ENCODE measurements at regions not wholly inside any gene's neighbourhood (a gene's known extent, or its start where the extent isn't known, plus 50 kb on each side); places are given as distances from the start of the nearest gene placed in this dataset.

GRCh38 chr2:7225848-7226247 is 308.6 kb downstream of the RNF144A start:
- no peak for DNase-seq

GRCh38 chr2:7226501-7226900 is 309.3 kb downstream of the RNF144A start:
- DNase-seq: no peak

- DNase-seq: no peak
Measured at GRCh38 chr2:7233126-7233525, 315.9 kb downstream of the RNF144A start.

- no peak for DNase-seq
Measured at GRCh38 chr2:7237466-7237865, 320.3 kb downstream of the RNF144A start.

GRCh38 chr2:7239078-7239477 is 321.9 kb downstream of the RNF144A start:
- no peak for DNase-seq

GRCh38 chr2:7241041-7241745 is 324.0 kb downstream of the RNF144A start:
- peak; percentile 48 to 77 (median 61) for DNase-seq

- DNase-seq: peak; percentile 28 to 75 (median 60)
Measured at GRCh38 chr2:7242189-7242867, 325.1 kb downstream of the RNF144A start.

- DNase-seq: peak; percentile 21 to 80 (median 53)
Measured at GRCh38 chr2:7243276-7243675, 326.1 kb downstream of the RNF144A start.

GRCh38 chr2:7256377-7256776 is 339.2 kb downstream of the RNF144A start:
- DNase-seq: no peak

GRCh38 chr2:7262727-7263126 is 345.5 kb downstream of the RNF144A start:
- peak; percentile 75 to 91 (median 81) for DNase-seq

- no peak for DNase-seq
Measured at GRCh38 chr2:7264791-7265190, 347.6 kb downstream of the RNF144A start.

GRCh38 chr2:7265286-7265685 is 348.1 kb downstream of the RNF144A start:
- no peak for DNase-seq

GRCh38 chr2:7269106-7269643 is 352.0 kb downstream of the RNF144A start:
- peak in 3 of 4 experiments; percentile 11 to 45 (median 33) for DNase-seq

GRCh38 chr2:7270011-7270431 is 352.8 kb downstream of the RNF144A start:
- peak in 3 of 4 experiments; percentile 44 to 58 (median 57) for DNase-seq

GRCh38 chr2:7272210-7272609 is 355.0 kb downstream of the RNF144A start:
- peak in 3 of 4 experiments; percentile 41 to 67 (median 44) for DNase-seq

GRCh38 chr2:7278984-7279383 is 361.8 kb downstream of the RNF144A start:
- no peak for DNase-seq

GRCh38 chr2:7279421-7279949 is 362.3 kb downstream of the RNF144A start:
- no peak for DNase-seq

GRCh38 chr2:7280790-7281189 is 363.6 kb downstream of the RNF144A start:
- no peak for DNase-seq

- peak in 2 of 4 experiments; percentile 16 to 20 for DNase-seq
Measured at GRCh38 chr2:7281231-7282201, 364.3 kb downstream of the RNF144A start.

- no peak for DNase-seq
Measured at GRCh38 chr2:7286120-7286519, 368.9 kb downstream of the RNF144A start.

- DNase-seq: no peak
Measured at GRCh38 chr2:7288484-7288883, 371.3 kb downstream of the RNF144A start.

GRCh38 chr2:7289697-7290096 is 372.5 kb downstream of the RNF144A start:
- DNase-seq: no peak

All from suppressor macrophage (primary cell).